Breast epithelium (tissue), 3 donors: ENCODE measurements at regions not wholly inside any gene's neighbourhood (a gene's known extent, or its start where the extent isn't known, plus 50 kb on each side); places are given as distances from the start of the nearest gene placed in this dataset.

ENCODE experiments used
- POLR2A ChIP-seq: fragments of 450-650 bp; IDR thresholded peaks from one replicate; pipeline ENCODE4 v1.6.1; 2016; ENCODE audit warnings: antibody characterized with exemption, mild to moderate bottlenecking, moderate library complexity
- TF ChIP-seq, protein P1 (sequence below), 3 donors: fragments of 450-650 bp; IDR thresholded peaks; one replicate each; pipeline ENCODE4 v1.5.1; 2016 to 2017; ENCODE audit warnings: antibody characterized with exemption in 3 of 3, mild to moderate bottlenecking in 3 of 3, moderate library complexity in 3 of 3

DNA sequence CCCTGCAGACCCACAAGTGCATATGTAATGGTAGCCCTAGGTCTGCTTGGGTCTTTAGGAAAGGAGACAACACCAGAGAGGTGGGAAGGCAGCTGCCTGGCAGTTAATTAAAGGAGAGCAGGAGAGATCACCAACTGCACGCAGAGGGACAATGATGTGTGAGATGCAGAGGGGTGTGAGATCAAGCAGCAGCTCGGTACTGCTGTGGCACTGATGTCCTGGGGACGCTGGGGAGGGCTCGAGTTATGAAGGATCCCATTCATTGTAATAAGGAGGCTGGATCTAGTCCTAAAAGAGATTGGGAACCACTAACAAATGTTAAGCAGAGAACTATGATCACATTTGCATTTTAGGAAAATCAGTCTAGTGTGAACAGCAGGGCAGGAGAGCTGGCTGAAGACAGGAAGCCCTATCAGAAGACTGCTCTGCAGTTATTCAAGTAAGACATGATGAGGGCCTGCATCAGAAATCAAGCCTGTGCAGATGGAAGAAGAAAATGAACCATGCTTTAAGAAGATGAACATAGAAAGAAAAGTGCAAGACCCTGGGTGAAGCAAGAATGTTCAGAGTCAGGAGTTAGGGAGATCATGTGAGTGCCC is 80.4 kb downstream of the DLEU7 start:
- TF ChIP-seq POLR2A: no peak
- TF ChIP-seq, protein P1, sequence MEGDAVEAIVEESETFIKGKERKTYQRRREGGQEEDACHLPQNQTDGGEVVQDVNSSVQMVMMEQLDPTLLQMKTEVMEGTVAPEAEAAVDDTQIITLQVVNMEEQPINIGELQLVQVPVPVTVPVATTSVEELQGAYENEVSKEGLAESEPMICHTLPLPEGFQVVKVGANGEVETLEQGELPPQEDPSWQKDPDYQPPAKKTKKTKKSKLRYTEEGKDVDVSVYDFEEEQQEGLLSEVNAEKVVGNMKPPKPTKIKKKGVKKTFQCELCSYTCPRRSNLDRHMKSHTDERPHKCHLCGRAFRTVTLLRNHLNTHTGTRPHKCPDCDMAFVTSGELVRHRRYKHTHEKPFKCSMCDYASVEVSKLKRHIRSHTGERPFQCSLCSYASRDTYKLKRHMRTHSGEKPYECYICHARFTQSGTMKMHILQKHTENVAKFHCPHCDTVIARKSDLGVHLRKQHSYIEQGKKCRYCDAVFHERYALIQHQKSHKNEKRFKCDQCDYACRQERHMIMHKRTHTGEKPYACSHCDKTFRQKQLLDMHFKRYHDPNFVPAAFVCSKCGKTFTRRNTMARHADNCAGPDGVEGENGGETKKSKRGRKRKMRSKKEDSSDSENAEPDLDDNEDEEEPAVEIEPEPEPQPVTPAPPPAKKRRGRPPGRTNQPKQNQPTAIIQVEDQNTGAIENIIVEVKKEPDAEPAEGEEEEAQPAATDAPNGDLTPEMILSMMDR (IDR thresholded peaks at IDR 0.05): no peak
